Mucosa of descending colon (tissue), 3 donors: ENCODE measurements at regions not wholly inside any gene's neighbourhood (a gene's known extent, or its start where the extent isn't known, plus 50 kb on each side); places are given as distances from the start of the nearest gene placed in this dataset.

Experiments used
- ATAC-seq: fragments of 200-7000 bp; cut with Tn5 transposase; one replicate; pipeline ENCODE4 v1.9.1; 2020; ENCODE audit warnings: mild to moderate bottlenecking, moderate library complexity
- DNase-seq, 3 donors: peaks; one replicate each; pipeline ENCODE4 v3.0.0-alpha.2; 2020
- H3K36me3 ChIP-seq: fragments of 200-600 bp; one replicate; pipeline ENCODE4 v1.8.0; 2021; ENCODE audit warnings: low read depth, mild to moderate bottlenecking
- H3K4me1 ChIP-seq: fragments of 200-600 bp; one replicate; pipeline ENCODE4 v1.8.0; 2021; ENCODE audit warnings: low read depth, mild to moderate bottlenecking
- H3K4me3 ChIP-seq: fragments of 200-600 bp; one replicate; pipeline ENCODE4 v1.8.0; 2021; ENCODE audit warnings: mild to moderate bottlenecking
- H3K9me3 ChIP-seq: fragments of 200-600 bp; one replicate; pipeline ENCODE4 v1.8.0; 2021; ENCODE audit warnings: mild to moderate bottlenecking
- CTCF ChIP-seq: fragments of 200-600 bp; IDR thresholded peaks from one replicate; pipeline ENCODE4 v1.8.0; 2022; ENCODE audit warnings: antibody characterized with exemption, mild to moderate bottlenecking
- intact Hi-C, 2 donors: fragments of 100-400 bp; cut with DNase I in 1 of 2; cut with micrococcal nuclease in 1 of 2; formaldehyde crosslinking; loops; one replicate each; pipeline versions ENCODE4 v1.11.0 to v1.11.1; 2022; cut with DNase I, micrococcal nuclease
- donor health status: DM: no; HTN: no; CAD: no; lungs with moderate emphysema.
- donor health status: DM: no; HTN: no; CAD: no.
- donor health status: DM: no; HTN: yes; CAD: no.

- no peaks in the 10 kb centered on the region for H3K4me1 ChIP-seq
- no peak overlapping the region for H3K4me3 ChIP-seq
- no peaks in the 10 kb centered on the region for H3K9me3 ChIP-seq
- DNase-seq (no peak), ATAC-seq (no peak)
- TF ChIP-seq CTCF = no peak
- intact Hi-C loops = no loop called here
- no peaks in the 10 kb centered on the region for H3K36me3 ChIP-seq
Observed at GRCh38 chr2:105691947-105692390, 52.7 kb upstream of the NCK2 start.

- Histone ChIP-seq H3K4me1 (no peaks in the 10 kb centered on the region), H3K9me3 (no peaks in the 10 kb centered on the region), H3K36me3 (no peaks in the 10 kb centered on the region), H3K4me3 (no peak overlapping the region)
- DNase-seq = no peak
- TF ChIP-seq CTCF = no peak
- ATAC-seq = no peak
- intact Hi-C loops = no loop called here
Observed at GRCh38 chr2:105690566-105690965, 54.1 kb upstream of the NCK2 start.

- no peaks in the 10 kb centered on the region for H3K36me3 ChIP-seq
- no peak overlapping the region for H3K4me3 ChIP-seq
- no peak for ATAC-seq
- no peaks in the 10 kb centered on the region for H3K4me1 ChIP-seq
- no peak for TF ChIP-seq CTCF
- intact Hi-C loops = no loop called here
- no peak for DNase-seq
- H3K9me3 ChIP-seq = no peaks in the 10 kb centered on the region
Observed at GRCh38 chr2:105689484-105689883, 55.2 kb upstream of the NCK2 start.

- H3K36me3 ChIP-seq = no peaks in the 10 kb centered on the region
- H3K9me3 ChIP-seq = no peaks in the 10 kb centered on the region
- ATAC-seq = no peak
- H3K4me3 ChIP-seq = no peak overlapping the region
- no peaks in the 10 kb centered on the region for H3K4me1 ChIP-seq
- DNase-seq = no peak
- TF ChIP-seq CTCF = no peak
- intact Hi-C loops = no loop called here
Observed at GRCh38 chr2:105688946-105689345, 55.8 kb upstream of the NCK2 start.

GRCh38 chr2:105686588-105686987 is 58.1 kb upstream of the NCK2 start:
- Histone ChIP-seq H3K36me3 (no peaks in the 10 kb centered on the region), H3K4me3 (no peak overlapping the region), H3K4me1 (no peaks in the 10 kb centered on the region), H3K9me3 (no peaks in the 10 kb centered on the region)
- ATAC-seq (no peak), DNase-seq (no peak)
- no peak for TF ChIP-seq CTCF
- intact Hi-C loops = no loop called here

GRCh38 chr2:105683011-105683492 is 61.7 kb upstream of the NCK2 start:
- no peak for DNase-seq
- no peak for TF ChIP-seq CTCF
- H3K9me3 ChIP-seq = no peaks in the 10 kb centered on the region
- H3K4me1 ChIP-seq = no peaks in the 10 kb centered on the region
- ATAC-seq = no peak
- H3K4me3 ChIP-seq = no peak overlapping the region
- H3K36me3 ChIP-seq = no peaks in the 10 kb centered on the region
- intact Hi-C loops = no loop called here
